HepG2 (cell line): ENCODE measurements at regions not wholly inside any gene's neighbourhood (a gene's known extent, or its start where the extent isn't known, plus 50 kb on each side); places are given as distances from the start of the nearest gene placed in this dataset.

Experiments used
- ATAC-seq: fragments of 200-7000 bp; cut with Tn5 transposase; 3 replicates; pipeline ENCODE4 v1.9.1; 2020; ENCODE audit warnings: mild to moderate bottlenecking, moderate library complexity
- BruUV-seq: library from RNA; stranded (reverse); fragments of 400-500 nt; replicated peaks from 2 replicates; lab custom pipeline; 2021; lab: Mats Ljungman, UMichigan
- CTCF ChIA-PET: fragments of 300-600 bp; formaldehyde crosslinking; extraction: SDS; loops from one replicate; lab custom pipeline; 2021; ENCODE audit warnings: low total read pairs, inconsistent platforms, low intra/inter-chr PET ratio; lab: Yijun Ruan, JAX
- POLR2A ChIA-PET: fragments of 350-600 bp; sonication (Branson Sonifier 250); formaldehyde crosslinking; loops from one replicate; lab custom pipeline; 2020; ENCODE audit warnings: antibody characterized with exemption, inconsistent platforms; lab: Yijun Ruan, JAX
- DNase-seq: peaks from one replicate; pipeline ENCODE4 v3.0.0-alpha.2; 2015; ENCODE audit warnings: low spot score
- FAIRE-seq: peaks from 3 replicates; lab custom pipeline; 2011; peaks lifted over from hg19 to GRCh38; lab: Jason Lieb, UNC
- H2AFZ ChIP-seq: one replicate; pipeline ENCODE4 v1.6.1; 2011; ENCODE audit warnings: low read length, inconsistent platforms
- H3K27ac ChIP-seq: fragments of 300-600 bp; 3 replicates; pipeline ENCODE4 v1.8.0; 2011; ENCODE audit warnings: mixed run types, mild to moderate bottlenecking, mixed read lengths, low read length, inconsistent platforms; ENCODE audit not compliant: insufficient read depth; ENCODE audit errors: extremely low read length
- H3K27me3 ChIP-seq, 2 experiments: fragments of 200-600 bp in 1 of 2; 2 replicates in 1 of 2; 3 replicates in 1 of 2; pipeline versions ENCODE4 v1.6.0 to v1.8.0; 2011; ENCODE audit warnings: low read length in 2 of 2, mild to moderate bottlenecking in 2 of 2, moderate library complexity in 2 of 2, inconsistent platforms in 1 of 2; ENCODE audit not compliant: insufficient read depth in 2 of 2, control insufficient read depth in 1 of 2
- H3K36me3 ChIP-seq, 2 experiments: fragments of 200-600 bp in 1 of 2; replicated peaks in 1 of 2; 2 replicates in 1 of 2; 3 replicates in 1 of 2; pipeline versions ENCODE4 v1.5.1 to v1.8.0; 2011; ENCODE audit warnings: low read length in 2 of 2, inconsistent platforms in 1 of 2; ENCODE audit not compliant: insufficient read depth in 2 of 2, control insufficient read depth in 1 of 2
- H3K4me1 ChIP-seq: 2 replicates; pipeline ENCODE4 v1.5.1; 2012; ENCODE audit warnings: low read length, inconsistent platforms; ENCODE audit not compliant: insufficient read depth
- H3K4me2 ChIP-seq: 2 replicates; pipeline ENCODE4 v1.6.0; 2011; ENCODE audit warnings: low read depth, low read length, inconsistent platforms
- H3K4me3 ChIP-seq, 3 experiments: fragments of 200-600 bp in 1 of 3; sonication (generic), shearing (Covaris generic) in 1 of 3; replicated peaks in 1 of 3; 2 replicates each; pipeline ENCODE4 v1.5.1; 2011 to 2016; ENCODE audit warnings: low read length in 3 of 3, inconsistent platforms in 2 of 3, low read depth in 2 of 3, mild to moderate bottlenecking in 2 of 3, control low read depth in 1 of 3, mixed read lengths in 1 of 3; ENCODE audit not compliant: insufficient read depth in 1 of 3
- H3K79me2 ChIP-seq: one replicate; pipeline ENCODE4 v1.6.1; 2011; ENCODE audit warnings: low read length, inconsistent platforms; ENCODE audit not compliant: insufficient read depth
- H3K9ac ChIP-seq: 2 replicates; pipeline ENCODE4 v1.6.0; 2011; ENCODE audit warnings: mild to moderate bottlenecking, low read depth, low read length, inconsistent platforms; ENCODE audit not compliant: insufficient read depth
- H3K9me3 ChIP-seq: 2 replicates; pipeline ENCODE4 v1.5.1; 2012; ENCODE audit warnings: mild to moderate bottlenecking, low read length
- H4K20me1 ChIP-seq: 2 replicates; pipeline ENCODE4 v1.6.0; 2011; ENCODE audit warnings: inconsistent platforms, mild to moderate bottlenecking, low read length, moderate library complexity; ENCODE audit not compliant: insufficient read depth
- CBFB ChIP-seq: sonication (generic); formaldehyde crosslinking; IDR thresholded peaks from 2 replicates; pipeline ENCODE4 v1.4.0; 2020; ENCODE audit warnings: missing genetic modification reagents
- CCDC6 ChIP-seq: sonication (generic); formaldehyde crosslinking; IDR thresholded peaks from 2 replicates; pipeline ENCODE4 v1.8.1; 2022; ENCODE audit warnings: mild to moderate bottlenecking, missing genetic modification reagents, moderate library complexity
- CEBPB ChIP-seq: IDR thresholded peaks from 2 replicates; pipeline ENCODE4 v1.6.1; 2011; ENCODE audit warnings: low read depth, low read length, improper control_type of control experiment, borderline replicate concordance
- JARID2 ChIP-seq: sonication (generic); formaldehyde crosslinking; IDR thresholded peaks from 2 replicates; pipeline ENCODE4 v1.8.1; 2023; ENCODE audit warnings: missing genetic modification reagents, inconsistent platforms; ENCODE audit not compliant: insufficient replicate concordance
- NFE2L1 ChIP-seq: sonication (generic); formaldehyde crosslinking; IDR thresholded peaks from 2 replicates; pipeline ENCODE4 v1.4.0; 2020; ENCODE audit warnings: missing genetic modification reagents, mild to moderate bottlenecking, borderline replicate concordance
- NKX3-1 ChIP-seq: sonication (generic); formaldehyde crosslinking; IDR thresholded peaks from 2 replicates; pipeline ENCODE4 v1.5.0; 2020; ENCODE audit warnings: missing genetic modification reagents
- ONECUT2 ChIP-seq: sonication (generic); formaldehyde crosslinking; IDR thresholded peaks from 2 replicates; pipeline ENCODE4 v1.4.0; 2020; ENCODE audit warnings: missing genetic modification reagents
- POLR2A ChIP-seq, 2 experiments: IDR thresholded peaks; 2 replicates each; pipeline ENCODE4 v1.6.1; 2011; ENCODE audit warnings: low read depth in 2 of 2, low read length in 2 of 2, mild to moderate bottlenecking in 1 of 2, moderate library complexity in 1 of 2; ENCODE audit not compliant: insufficient read depth in 1 of 2
- YEATS2 ChIP-seq: sonication (generic); formaldehyde crosslinking; IDR thresholded peaks from 2 replicates; pipeline ENCODE4 v1.4.0; 2020; ENCODE audit warnings: missing genetic modification reagents, borderline replicate concordance
- ZNF207 ChIP-seq: fragments of 450-650 bp; IDR thresholded peaks from 2 replicates; pipeline ENCODE4 v1.6.1; 2016; ENCODE audit warnings: antibody characterized with exemption, borderline replicate concordance
- in situ Hi-C: cut with HindIII; loops from 2 replicates; pipeline ENCODE4 v1.10.0; 2017; ENCODE audit warnings: low pct_unique_long_range_greater_than_20kb; ENCODE audit not compliant: extremely low pct_ligation_motif_present
- intact Hi-C: fragments of 100-400 bp; cut with micrococcal nuclease; formaldehyde crosslinking; loops from one replicate; pipeline ENCODE4 v1.10.0; 2022; ENCODE audit not compliant: unreplicated experiment
- TF ChIP-seq, protein P1 (sequence below): sonication (generic); formaldehyde crosslinking; IDR thresholded peaks from 2 replicates; pipeline ENCODE4 v1.5.0; 2020; ENCODE audit warnings: mild to moderate bottlenecking, low read depth, missing genetic modification reagents, borderline replicate concordance

DNA sequence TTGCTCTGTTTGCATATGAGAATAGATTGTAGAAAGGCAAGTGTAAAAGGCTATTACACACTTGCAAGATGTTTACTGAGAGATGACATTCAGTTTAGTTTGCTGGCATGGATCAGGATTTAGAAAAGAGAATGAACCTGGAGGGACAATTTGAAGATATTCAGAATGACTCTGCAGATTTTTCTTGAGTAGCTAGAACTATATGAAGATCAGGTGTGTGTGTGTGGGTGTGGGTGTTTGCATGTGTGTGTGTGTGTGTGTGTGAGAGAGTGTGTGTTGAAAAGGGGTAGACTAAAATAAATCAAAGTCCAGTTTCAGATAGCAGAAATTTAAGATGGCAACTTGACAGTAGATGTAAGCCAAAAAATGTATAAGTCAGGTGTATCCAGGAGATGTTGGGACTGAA is 74.0 kb upstream of the ANXA1 start (continued):
- TF ChIP-seq, protein P1, sequence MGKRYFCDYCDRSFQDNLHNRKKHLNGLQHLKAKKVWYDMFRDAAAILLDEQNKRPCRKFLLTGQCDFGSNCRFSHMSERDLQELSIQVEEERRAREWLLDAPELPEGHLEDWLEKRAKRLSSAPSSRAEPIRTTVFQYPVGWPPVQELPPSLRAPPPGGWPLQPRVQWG (CRISPR knock-in tag) = no peak
- TF ChIP-seq CEBPB = no peak
- no peak for TF ChIP-seq ONECUT2 (CRISPR knock-in tag)
- TF ChIP-seq CBFB = no peak
- no peak for TF ChIP-seq JARID2 (CRISPR knock-in tag)
- no peak for TF ChIP-seq YEATS2

DNA sequence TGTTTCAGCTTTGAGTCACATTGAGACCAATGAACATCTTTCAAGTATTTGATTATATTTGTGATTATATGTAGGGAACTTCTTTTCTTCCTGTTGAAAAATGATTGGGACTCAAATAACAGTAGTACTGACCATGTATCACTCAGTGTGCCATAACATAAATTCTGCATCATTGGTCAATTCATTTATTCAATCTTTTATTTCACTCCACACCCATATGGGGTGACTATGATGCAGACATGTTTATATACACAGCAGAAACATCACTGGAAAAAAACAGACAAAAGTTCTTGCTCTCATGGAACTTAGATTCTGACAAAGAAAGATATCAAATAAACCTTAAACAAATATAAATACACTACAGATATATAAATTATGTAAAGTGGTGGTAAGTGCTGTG is 74.7 kb upstream of the ANXA1 start:
- no peaks in the 10 kb centered on the region for H4K20me1 ChIP-seq
- TF ChIP-seq NFE2L1 (no peak), POLR2A (IDR thresholded peaks at IDR 0.05; ENCODE audit: insufficient read depth in 1 of 2, low read depth in 2 of 2, low read length in 2 of 2) (no peak), NKX3-1 (CRISPR knock-in tag) (no peak), CCDC6 (CRISPR knock-in tag) (no peak), ZNF207 (no peak)
- TF ChIP-seq, all 625 proteins: peak for 0
- FAIRE-seq (no peak), ATAC-seq (no peak), DNase-seq (no peak)
- H3K4me1 ChIP-seq = peaks cover 28% of the 10 kb centered on the region
- H3K9me3 ChIP-seq = no peaks in the 10 kb centered on the region
- no TSS peak for BruUV-seq
- H2AFZ ChIP-seq = no peak overlapping the region
- no peak overlapping the region for H3K4me3 ChIP-seq
- ChIA-PET POLR2A (no interaction called here), CTCF (no interaction called here)
- H3K36me3 ChIP-seq = no peaks in the 10 kb centered on the region
- no peaks in the 10 kb centered on the region for H3K79me2 ChIP-seq
- in situ Hi-C loops = no loop called here
- no peak overlapping the region for H3K27ac ChIP-seq
- no peak overlapping the region for H3K4me2 ChIP-seq
- intact Hi-C loops = no loop called here
- no peaks in the 10 kb centered on the region for H3K27me3 ChIP-seq
- H3K9ac ChIP-seq = no peak overlapping the region
